ENCODE measurements at regions not wholly inside any gene's neighbourhood (a gene's known extent, or its start where the extent isn't known, plus 50 kb on each side); places are given as distances from the start of the nearest gene placed in this dataset.

- Histone ChIP-seq H3K27me3 (ENCODE audit: control insufficient read depth, insufficient read depth, low read length) (no peaks in the 10 kb centered on the region), H3K4me3 (ENCODE audit: low read length) (no peak overlapping the region), H3K4me1 (ENCODE audit: control insufficient read depth, insufficient read depth, low read length) (no peaks in the 10 kb centered on the region), H3K36me3 (ENCODE audit: control insufficient read depth, insufficient read depth, low read length) (no peaks in the 10 kb centered on the region), H3K27ac (ENCODE audit: low read length) (no peak overlapping the region), H3K9me3 (ENCODE audit: control insufficient read depth, insufficient read depth, low read length) (no peaks in the 10 kb centered on the region)
- TF ChIP-seq, protein P1, sequence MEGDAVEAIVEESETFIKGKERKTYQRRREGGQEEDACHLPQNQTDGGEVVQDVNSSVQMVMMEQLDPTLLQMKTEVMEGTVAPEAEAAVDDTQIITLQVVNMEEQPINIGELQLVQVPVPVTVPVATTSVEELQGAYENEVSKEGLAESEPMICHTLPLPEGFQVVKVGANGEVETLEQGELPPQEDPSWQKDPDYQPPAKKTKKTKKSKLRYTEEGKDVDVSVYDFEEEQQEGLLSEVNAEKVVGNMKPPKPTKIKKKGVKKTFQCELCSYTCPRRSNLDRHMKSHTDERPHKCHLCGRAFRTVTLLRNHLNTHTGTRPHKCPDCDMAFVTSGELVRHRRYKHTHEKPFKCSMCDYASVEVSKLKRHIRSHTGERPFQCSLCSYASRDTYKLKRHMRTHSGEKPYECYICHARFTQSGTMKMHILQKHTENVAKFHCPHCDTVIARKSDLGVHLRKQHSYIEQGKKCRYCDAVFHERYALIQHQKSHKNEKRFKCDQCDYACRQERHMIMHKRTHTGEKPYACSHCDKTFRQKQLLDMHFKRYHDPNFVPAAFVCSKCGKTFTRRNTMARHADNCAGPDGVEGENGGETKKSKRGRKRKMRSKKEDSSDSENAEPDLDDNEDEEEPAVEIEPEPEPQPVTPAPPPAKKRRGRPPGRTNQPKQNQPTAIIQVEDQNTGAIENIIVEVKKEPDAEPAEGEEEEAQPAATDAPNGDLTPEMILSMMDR (IDR thresholded peaks at IDR 0.05), result no peak
- no peak for ATAC-seq
- no peaks in the 10 kb centered on the region for H3K9me3 Mint-ChIP-seq
- no peak overlapping the region for H3K27ac Mint-ChIP-seq
- no peak for DNase-seq
- intact Hi-C loops (cut with micrococcal nuclease), result no loop called here
- H3K36me3 Mint-ChIP-seq, result no peaks in the 10 kb centered on the region
- H3K27me3 Mint-ChIP-seq (ENCODE audit: low read depth in 2 of 2), result peaks cover 5 to 7% of the 10 kb centered on the region in 2 donors
- H3K4me1 Mint-ChIP-seq, result no peaks in the 10 kb centered on the region
- WGBS (ENCODE audit: insufficient coverage), result 92% methylated on average over 5 of the region's 5 CpGs
- no peak overlapping the region for H3K4me3 Mint-ChIP-seq
Measured at GRCh38 chr2:15738943-15739342, 147.3 kb downstream of the DDX1 start.

GRCh38 chr2:15744820-15745219 is 153.2 kb downstream of the DDX1 start:
- TF ChIP-seq, protein P1 (IDR thresholded peaks at IDR 0.05), result no peak
- no peak for ATAC-seq
- Mint-ChIP-seq H3K4me1 (no peaks in the 10 kb centered on the region), H3K36me3 (no peaks in the 10 kb centered on the region), H3K9me3 (no peaks in the 10 kb centered on the region), H3K4me3 (no peak overlapping the region), H3K27ac (no peak overlapping the region), H3K27me3 (ENCODE audit: low read depth in 2 of 2) (peaks cover 0 to 4% of the 10 kb centered on the region in 2 donors)
- H3K27me3 ChIP-seq (ENCODE audit: control insufficient read depth, insufficient read depth, low read length), result no peaks in the 10 kb centered on the region
- H3K36me3 ChIP-seq (ENCODE audit: control insufficient read depth, insufficient read depth, low read length), result no peaks in the 10 kb centered on the region
- no peak for DNase-seq
- WGBS (ENCODE audit: insufficient coverage), result 88% methylated on average over 5 of the region's 5 CpGs
- H3K4me3 ChIP-seq (ENCODE audit: low read length), result no peak overlapping the region
- H3K27ac ChIP-seq (ENCODE audit: low read length), result no peak overlapping the region
- intact Hi-C loops (cut with micrococcal nuclease), result no loop called here
- H3K9me3 ChIP-seq (ENCODE audit: control insufficient read depth, insufficient read depth, low read length), result no peaks in the 10 kb centered on the region
- no peaks in the 10 kb centered on the region for H3K4me1 ChIP-seq (ENCODE audit: control insufficient read depth, insufficient read depth, low read length)

DNA sequence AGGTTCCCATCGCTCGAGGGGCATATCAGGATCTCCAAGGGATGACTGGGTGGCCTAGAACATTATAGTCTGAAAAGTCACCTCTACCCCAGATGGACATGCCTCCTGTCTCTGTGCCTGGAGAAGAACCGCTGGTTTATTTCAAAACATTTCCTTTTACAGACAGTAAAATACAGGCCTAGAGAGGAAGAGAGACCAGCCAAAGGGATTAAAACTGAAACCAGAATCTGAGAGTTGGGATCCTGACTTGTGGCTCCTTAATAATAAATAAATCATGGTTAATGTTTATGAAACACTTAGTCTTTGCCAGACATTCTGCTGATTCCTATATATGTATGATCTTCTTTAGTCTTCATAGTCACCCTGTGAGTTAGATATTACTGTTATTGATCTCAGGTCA is 153.7 kb downstream of the DDX1 start:
- TF ChIP-seq, protein P1 (IDR thresholded peaks at IDR 0.05), result no peak
- H3K36me3 Mint-ChIP-seq, result no peaks in the 10 kb centered on the region
- WGBS (ENCODE audit: insufficient coverage), result 77% methylated on average over 2 of the region's 3 CpGs
- no peaks in the 10 kb centered on the region for H3K4me1 Mint-ChIP-seq
- no peak overlapping the region for H3K4me3 ChIP-seq (ENCODE audit: low read length)
- H3K4me3 Mint-ChIP-seq, result no peak overlapping the region
- DNase-seq (no peak), ATAC-seq (no peak)
- no peaks in the 10 kb centered on the region for H3K4me1 ChIP-seq (ENCODE audit: control insufficient read depth, insufficient read depth, low read length)
- H3K27ac ChIP-seq (ENCODE audit: low read length), result no peak overlapping the region
- no peaks in the 10 kb centered on the region for H3K9me3 ChIP-seq (ENCODE audit: control insufficient read depth, insufficient read depth, low read length)
- no peaks in the 10 kb centered on the region for H3K27me3 ChIP-seq (ENCODE audit: control insufficient read depth, insufficient read depth, low read length)
- H3K27ac Mint-ChIP-seq, result no peak overlapping the region
- intact Hi-C loops (cut with micrococcal nuclease), result no loop called here
- no peaks in the 10 kb centered on the region for H3K9me3 Mint-ChIP-seq
- peaks cover 0 to 4% of the 10 kb centered on the region in 2 donors for H3K27me3 Mint-ChIP-seq (ENCODE audit: low read depth in 2 of 2)
- H3K36me3 ChIP-seq (ENCODE audit: control insufficient read depth, insufficient read depth, low read length), result no peaks in the 10 kb centered on the region

DNA sequence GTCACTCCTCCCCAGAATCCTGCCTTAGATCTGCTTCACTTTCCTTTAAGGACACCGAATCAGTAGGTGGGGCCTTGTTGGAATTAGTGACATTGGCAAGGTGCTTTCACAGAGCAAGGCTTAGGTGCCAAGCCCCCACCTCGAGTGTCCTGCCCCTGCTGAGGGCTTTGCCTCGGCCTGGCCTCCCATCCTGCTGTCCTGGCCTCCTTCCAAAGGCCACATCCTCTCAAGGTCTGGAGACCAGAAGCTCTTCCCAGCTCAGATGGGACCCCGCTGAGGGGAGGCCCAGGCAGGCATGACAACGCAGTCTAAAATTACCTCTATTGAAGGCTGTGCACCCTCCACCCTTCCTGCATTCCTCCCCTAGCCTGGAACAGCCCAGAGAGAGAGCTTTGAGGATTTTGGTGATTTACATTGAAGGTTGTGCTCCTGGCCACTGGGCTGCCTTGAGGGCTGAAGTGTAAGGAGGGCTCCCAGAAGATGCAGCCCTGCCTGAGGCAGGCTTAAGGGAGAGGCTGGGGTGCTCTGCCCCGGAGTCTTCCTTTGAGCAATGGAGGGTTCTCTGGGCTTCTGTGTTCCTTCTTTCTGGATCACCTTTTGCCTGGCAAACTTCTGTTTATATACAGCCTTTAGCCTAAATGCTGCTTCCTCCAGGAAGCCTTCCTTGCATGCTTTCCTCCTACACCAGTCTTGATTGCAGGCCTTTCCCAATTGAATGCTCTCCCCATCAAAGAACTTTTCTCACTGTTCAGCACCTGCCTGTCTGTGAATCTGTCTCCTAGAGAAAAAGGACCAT is 154.4 kb downstream of the DDX1 start:
- H3K27me3 Mint-ChIP-seq (ENCODE audit: low read depth in 2 of 2), result peaks cover 0 to 4% of the 10 kb centered on the region in 2 donors
- H3K4me3 Mint-ChIP-seq, result no peak overlapping the region
- 72% methylated on average over 6 of the region's 6 CpGs for WGBS (ENCODE audit: insufficient coverage)
- intact Hi-C loops (cut with micrococcal nuclease), result no loop called here
- DNase-seq (no peak), ATAC-seq (no peak)
- no peaks in the 10 kb centered on the region for H3K9me3 Mint-ChIP-seq
- H3K27ac ChIP-seq (ENCODE audit: low read length), result no peak overlapping the region
- no peaks in the 10 kb centered on the region for H3K27me3 ChIP-seq (ENCODE audit: control insufficient read depth, insufficient read depth, low read length)
- H3K9me3 ChIP-seq (ENCODE audit: control insufficient read depth, insufficient read depth, low read length), result no peaks in the 10 kb centered on the region
- TF ChIP-seq, protein P1 (IDR thresholded peaks at IDR 0.05), result no peak
- no peaks in the 10 kb centered on the region for H3K4me1 Mint-ChIP-seq
- H3K36me3 ChIP-seq (ENCODE audit: control insufficient read depth, insufficient read depth, low read length), result no peaks in the 10 kb centered on the region
- H3K4me1 ChIP-seq (ENCODE audit: control insufficient read depth, insufficient read depth, low read length), result no peaks in the 10 kb centered on the region
- H3K4me3 ChIP-seq (ENCODE audit: low read length), result no peak overlapping the region
- H3K27ac Mint-ChIP-seq, result no peak overlapping the region
- H3K36me3 Mint-ChIP-seq, result no peaks in the 10 kb centered on the region
